ENCODE measurements at regions not wholly inside any gene's neighbourhood (a gene's known extent, or its start where the extent isn't known, plus 50 kb on each side); places are given as distances from the start of the nearest gene placed in this dataset.

- Mint-ChIP-seq H3K4me1 (ENCODE audit: low read depth, unreplicated experiment) (peaks cover 48% of the 10 kb centered on the region), H3K4me3 (ENCODE audit: unreplicated experiment) (no peak overlapping the region), H3K36me3 (ENCODE audit: insufficient read depth, unreplicated experiment) (no peaks in the 10 kb centered on the region), H3K9me3 (ENCODE audit: unreplicated experiment) (peaks cover 20% of the 10 kb centered on the region), H3K27ac (ENCODE audit: unreplicated experiment) (peak overlapping the region; percentile 49), H3K27me3 (ENCODE audit: insufficient read depth, unreplicated experiment) (no peaks in the 10 kb centered on the region)
- peaks cover 41% of the 10 kb centered on the region for H3K4me1 ChIP-seq
- H3K4me3 ChIP-seq (ENCODE audit: low read depth, low read length): no peak overlapping the region
- TF ChIP-seq CTCF (IDR thresholded peaks at IDR 0.05; ENCODE audit: insufficient read depth in 1 of 2, low read depth in 1 of 2, low read length in 1 of 2, severe bottlenecking in 1 of 2, unreplicated experiment in 1 of 2): no peak
- no peaks in the 10 kb centered on the region for H3K9me3 ChIP-seq
- no peaks in the 10 kb centered on the region for H3K36me3 ChIP-seq (ENCODE audit: control insufficient read depth, insufficient read depth, low read length)
- ChIA-PET CTCF (no interaction called here), POLR2A (no interaction called here)
- no peaks in the 10 kb centered on the region for H3K27me3 ChIP-seq (replicated peaks; ENCODE audit: control insufficient read depth, insufficient read depth, low read length)
- no peak for DNase-seq
- intact Hi-C loops (cut with micrococcal nuclease; ENCODE audit: unreplicated experiment): no loop called here
- BruUV-seq (replicated peaks): no TSS peak
Observed at GRCh38 chr21:17372200-17372599, 140.6 kb upstream of the CXADR start.

- Histone ChIP-seq H3K36me3 (ENCODE audit: control insufficient read depth, insufficient read depth, low read length) (no peaks in the 10 kb centered on the region), H3K4me1 (no peaks in the 10 kb centered on the region; the same call in 1 of the 2 replicates), H3K9me3 (no peaks in the 10 kb centered on the region), H3K27me3 (replicated peaks; ENCODE audit: control insufficient read depth, insufficient read depth, low read length) (no peaks in the 10 kb centered on the region), H3K4me3 (ENCODE audit: low read depth, low read length) (no peak overlapping the region)
- Mint-ChIP-seq H3K27me3 (ENCODE audit: insufficient read depth, unreplicated experiment) (no peaks in the 10 kb centered on the region), H3K9me3 (ENCODE audit: unreplicated experiment) (no peaks in the 10 kb centered on the region), H3K27ac (ENCODE audit: unreplicated experiment) (no peak overlapping the region), H3K4me3 (ENCODE audit: unreplicated experiment) (no peak overlapping the region), H3K4me1 (ENCODE audit: low read depth, unreplicated experiment) (no peaks in the 10 kb centered on the region), H3K36me3 (ENCODE audit: insufficient read depth, unreplicated experiment) (no peaks in the 10 kb centered on the region)
- DNase-seq: no peak
- no TSS peak for BruUV-seq (replicated peaks)
- intact Hi-C loops (cut with micrococcal nuclease; ENCODE audit: unreplicated experiment): loop anchor here (2.0 to 5.0 kb wide), 2 partner anchors 126 to 291 kb away; partner anchors contain the start of gene CXADR
- TF ChIP-seq CTCF (IDR thresholded peaks at IDR 0.05; ENCODE audit: insufficient read depth in 1 of 2, low read depth in 1 of 2, low read length in 1 of 2, severe bottlenecking in 1 of 2, unreplicated experiment in 1 of 2): no peak
- ChIA-PET POLR2A (no interaction called here), CTCF (interaction anchor here (0.9 to 2.8 kb wide), 8 partner anchors 50 to 224 kb away, joined by 4 to 36 read pairs (median 6); no protein-coding TSS in a partner anchor)
Observed at GRCh38 chr21:17386498-17386897, 126.3 kb upstream of the CXADR start.

DNA sequence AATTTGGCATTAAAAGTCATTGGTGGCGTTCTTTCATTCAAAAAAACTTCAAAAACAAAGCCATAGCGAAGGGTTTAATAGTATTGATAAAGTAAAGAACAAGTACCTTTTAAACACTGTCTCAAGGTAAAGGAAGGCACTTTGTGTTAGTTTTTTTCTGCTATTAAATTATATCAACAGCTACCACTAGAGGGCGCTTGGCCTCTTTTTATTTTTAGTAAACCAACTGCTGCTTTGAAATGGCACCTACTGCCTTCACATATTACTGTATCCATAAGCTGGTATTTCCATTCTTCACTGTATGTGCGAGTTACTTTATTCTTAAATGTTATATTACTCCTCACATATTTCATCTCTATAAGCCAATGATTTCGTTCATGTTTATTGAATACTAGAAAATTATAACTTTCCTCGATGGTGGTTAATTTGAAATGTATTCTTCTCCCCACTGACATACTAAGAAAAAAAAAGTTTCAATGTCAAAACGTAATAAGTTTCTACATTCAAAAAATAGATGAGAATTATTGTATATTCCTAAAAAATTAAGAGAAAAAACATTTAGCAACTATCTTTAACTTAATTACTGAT, 125.7 kb upstream of the CXADR start:
- Mint-ChIP-seq H3K27me3 (ENCODE audit: insufficient read depth, unreplicated experiment) (no peaks in the 10 kb centered on the region), H3K36me3 (ENCODE audit: insufficient read depth, unreplicated experiment) (no peaks in the 10 kb centered on the region), H3K4me3 (ENCODE audit: unreplicated experiment) (no peak overlapping the region), H3K9me3 (ENCODE audit: unreplicated experiment) (no peaks in the 10 kb centered on the region), H3K27ac (ENCODE audit: unreplicated experiment) (no peak overlapping the region), H3K4me1 (ENCODE audit: low read depth, unreplicated experiment) (peaks cover 5% of the 10 kb centered on the region)
- intact Hi-C loops (cut with micrococcal nuclease; ENCODE audit: unreplicated experiment): loop anchor here (1.0 to 5.0 kb wide), 4 partner anchors 126 to 290 kb away; partner anchors contain the start of gene CXADR
- TF ChIP-seq CTCF (IDR thresholded peaks at IDR 0.05; ENCODE audit: insufficient read depth in 1 of 2, low read depth in 1 of 2, low read length in 1 of 2, severe bottlenecking in 1 of 2, unreplicated experiment in 1 of 2): peak; percentile 40 to 82
- CTCF ChIA-PET: interaction anchor here (0.5 to 2.8 kb wide), 11 partner anchors 50 to 224 kb away, joined by 3 to 36 read pairs (median 5); no protein-coding TSS in a partner anchor
- POLR2A ChIA-PET: no interaction called here
- BruUV-seq (replicated peaks): no TSS peak
- Histone ChIP-seq H3K4me3 (ENCODE audit: low read depth, low read length) (no peak overlapping the region), H3K9me3 (no peaks in the 10 kb centered on the region), H3K4me1 (no peaks in the 10 kb centered on the region; the same call in 1 of the 2 replicates), H3K36me3 (ENCODE audit: control insufficient read depth, insufficient read depth, low read length) (no peaks in the 10 kb centered on the region), H3K27me3 (replicated peaks; ENCODE audit: control insufficient read depth, insufficient read depth, low read length) (no peaks in the 10 kb centered on the region)
- DNase-seq: peak in 1 of 2 experiments; percentile 72
